ENCODE measurements at regions not wholly inside any gene's neighbourhood (a gene's known extent, or its start where the extent isn't known, plus 50 kb on each side); places are given as distances from the start of the nearest gene placed in this dataset.

GRCh38 chr3:23099021-23099420, 104.1 kb upstream of the UBE2E2 start:
- no peak for DNase-seq (ENCODE audit: low read depth in 2 of 2)

GRCh38 chr3:23099677-23100076, 103.5 kb upstream of the UBE2E2 start:
- DNase-seq (ENCODE audit: low read depth in 2 of 2), result no peak

DNA sequence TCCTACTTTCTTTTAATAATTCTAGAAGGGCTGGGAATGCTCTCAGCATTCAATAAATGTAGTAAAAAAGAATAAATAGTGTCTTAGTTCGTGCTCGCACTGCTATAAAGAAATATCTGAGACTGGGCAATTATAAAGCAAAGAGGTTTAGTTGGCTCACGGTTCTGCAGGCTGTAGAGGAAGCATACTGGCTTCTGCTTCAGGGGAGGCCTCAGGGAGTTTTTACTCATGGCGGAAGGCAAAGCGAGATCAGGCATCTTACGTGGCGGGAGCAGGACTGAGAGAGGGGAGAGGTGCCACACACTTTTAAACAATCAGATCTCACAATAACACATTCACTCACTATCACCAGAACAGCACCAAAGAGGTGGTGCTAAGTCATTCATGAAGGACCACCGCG, 103.0 kb upstream of the UBE2E2 start:
- DNase-seq (ENCODE audit: low read depth in 2 of 2), result no peak

- no peak for DNase-seq (ENCODE audit: low read depth in 2 of 2)
Observed at GRCh38 chr3:23103764-23104163, 99.4 kb upstream of the UBE2E2 start.

GRCh38 chr3:23105048-23105447, 98.1 kb upstream of the UBE2E2 start:
- no peak for DNase-seq (ENCODE audit: low read depth in 2 of 2)

DNA sequence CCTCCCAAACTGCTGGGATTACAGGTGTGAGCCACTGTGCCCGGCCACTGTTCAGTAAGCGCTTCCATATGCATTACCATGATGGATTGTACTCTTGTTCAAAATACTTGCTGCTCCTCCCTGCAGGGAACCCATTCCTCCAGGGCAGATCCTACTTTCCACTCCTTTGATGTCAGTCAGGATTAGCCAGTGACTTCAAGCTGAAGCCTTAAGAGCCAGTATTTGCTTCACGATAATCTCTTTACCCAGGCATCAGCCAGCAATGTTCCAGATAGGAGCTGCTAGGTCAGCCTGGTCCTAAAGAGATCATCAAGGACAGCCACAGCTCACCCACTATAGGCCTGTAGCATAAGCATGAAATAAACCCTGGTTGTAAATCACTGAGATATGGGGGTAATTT, 96.5 kb upstream of the UBE2E2 start:
- no peak for DNase-seq (ENCODE audit: low read depth in 2 of 2)

DNA sequence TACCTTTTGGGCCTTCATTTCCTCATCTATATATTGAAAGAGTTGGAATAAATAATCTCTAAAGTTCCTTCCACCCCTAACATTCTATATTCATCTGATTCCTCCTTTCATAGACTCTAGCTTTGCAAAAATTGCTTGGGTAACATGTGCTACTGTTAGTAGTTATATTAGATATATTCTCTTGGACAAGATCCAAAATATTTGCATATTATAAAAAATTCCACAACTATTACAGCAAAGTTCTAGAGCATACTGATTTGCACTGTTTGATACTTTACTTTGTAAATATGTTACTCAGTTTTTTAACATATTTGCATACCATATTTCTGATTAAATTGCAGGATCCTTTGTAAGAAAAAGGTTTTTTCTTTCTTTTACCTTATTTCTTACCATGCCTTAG, 95.9 kb upstream of the UBE2E2 start:
- no peak for DNase-seq (ENCODE audit: low read depth in 2 of 2)

DNA sequence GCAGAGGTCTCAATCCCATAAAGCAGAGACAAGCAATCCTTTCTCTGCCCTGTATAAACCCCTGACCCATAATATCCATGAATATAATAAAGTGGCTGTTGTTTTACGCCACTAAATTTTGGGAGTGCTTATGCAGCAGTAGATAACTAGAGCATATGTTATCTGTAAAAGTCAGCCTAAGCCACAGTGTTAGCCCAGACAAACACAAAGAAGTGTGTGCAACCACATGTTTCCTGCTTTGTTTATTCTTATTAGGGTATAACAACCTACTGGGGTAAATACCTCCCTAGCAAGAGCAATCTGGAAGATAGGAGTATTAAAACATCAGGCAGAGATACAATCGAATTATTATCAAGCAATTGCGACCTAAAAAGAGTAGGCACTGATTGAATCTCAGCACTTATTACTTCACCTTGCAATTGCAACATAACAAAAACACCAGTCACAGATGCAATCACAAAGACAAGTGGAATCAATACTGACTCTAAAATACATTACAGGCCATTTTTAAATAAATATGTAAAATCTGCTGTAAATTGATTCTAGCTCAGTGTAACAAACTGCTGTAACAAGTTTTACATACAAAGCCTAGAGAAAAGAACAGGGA, 94.6 kb upstream of the UBE2E2 start:
- no peak for DNase-seq (ENCODE audit: low read depth in 2 of 2)

DNA sequence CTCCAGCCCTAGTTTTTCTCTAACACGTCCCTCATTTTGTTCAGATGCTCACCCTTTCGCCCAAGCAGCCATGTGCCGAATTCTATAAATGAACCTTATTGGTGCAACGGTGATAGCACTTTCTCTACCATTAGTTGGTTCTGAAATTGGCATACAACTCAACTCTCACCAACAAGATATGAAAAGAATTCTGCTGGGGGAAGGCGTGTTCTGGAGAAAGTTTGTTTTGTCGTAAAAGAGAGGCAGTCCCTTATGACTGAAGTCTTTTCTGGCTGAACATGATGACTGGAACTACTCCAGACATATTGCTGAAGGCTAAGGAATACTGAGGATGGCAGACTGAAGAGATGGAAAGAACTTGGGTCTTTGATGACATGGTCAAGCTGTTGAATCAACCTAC, 91.8 kb upstream of the UBE2E2 start:
- DNase-seq (ENCODE audit: low read depth in 2 of 2), result no peak

- DNase-seq (ENCODE audit: low read depth in 2 of 2), result no peak
Observed at GRCh38 chr3:23111797-23112196, 91.3 kb upstream of the UBE2E2 start.

DNA sequence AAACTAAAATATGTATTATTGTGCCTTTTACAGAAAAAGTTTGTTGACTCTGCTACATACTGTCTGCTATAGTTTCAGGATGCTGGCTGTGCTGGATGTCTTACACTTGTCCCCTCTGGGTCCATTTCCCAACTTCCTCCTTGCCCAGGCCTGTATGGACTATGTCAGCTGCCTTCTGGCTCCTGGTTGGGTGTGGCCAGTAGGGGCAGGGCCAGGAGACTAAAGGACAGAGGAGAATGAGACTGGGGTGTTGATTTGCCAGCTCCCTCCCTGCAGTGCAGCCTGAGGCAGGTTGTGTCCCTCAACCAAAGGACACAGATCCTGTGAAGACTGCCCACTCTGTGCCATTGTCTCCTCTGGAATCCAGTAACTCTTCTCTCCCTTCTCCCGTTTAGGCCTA, 90.6 kb upstream of the UBE2E2 start:
- DNase-seq (ENCODE audit: low read depth in 2 of 2), result no peak

- DNase-seq (ENCODE audit: low read depth in 2 of 2), result no peak
Observed at GRCh38 chr3:23113455-23114171, 89.5 kb upstream of the UBE2E2 start.

GRCh38 chr3:23114432-23114831, 88.7 kb upstream of the UBE2E2 start:
- no peak for DNase-seq (ENCODE audit: low read depth in 2 of 2)

GRCh38 chr3:23115171-23115877, 87.8 kb upstream of the UBE2E2 start:
- DNase-seq (ENCODE audit: low read depth in 2 of 2), result no peak

DNA sequence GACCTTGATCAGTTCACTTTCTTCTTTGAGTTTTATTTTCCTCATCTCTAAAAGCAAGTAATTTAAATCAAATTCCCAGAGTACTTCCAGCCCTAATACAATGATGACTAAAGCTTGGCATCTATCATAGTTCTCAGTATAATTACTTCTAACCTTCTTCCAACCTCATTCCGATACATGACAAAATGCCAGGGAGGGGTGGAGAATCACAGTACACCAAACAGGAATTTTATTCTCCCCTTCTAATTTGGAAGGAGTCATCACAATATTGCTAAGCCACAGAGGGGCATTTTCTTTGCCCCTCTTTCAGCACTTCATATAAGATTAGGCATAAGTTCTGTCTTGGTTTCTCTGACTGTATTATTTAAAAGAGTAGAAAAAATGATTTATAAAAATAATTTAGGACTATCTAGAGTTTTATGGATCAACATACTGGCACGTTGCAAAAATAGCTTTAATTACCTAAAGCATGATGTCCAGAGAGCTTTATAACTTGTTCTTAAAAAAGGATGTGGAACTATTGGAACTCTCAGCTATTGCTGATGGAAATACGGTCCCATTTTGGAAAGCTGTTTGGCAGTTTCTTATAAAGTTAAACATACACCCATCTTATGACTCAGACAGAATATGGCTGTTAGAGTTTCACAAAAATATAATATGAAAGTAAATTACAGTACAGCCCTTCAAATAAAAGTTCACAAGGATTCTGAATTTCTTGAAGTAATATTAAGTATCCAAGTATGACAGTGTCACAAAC, 86.9 kb upstream of the UBE2E2 start:
- DNase-seq (ENCODE audit: low read depth in 2 of 2), result no peak

- no peak for DNase-seq (ENCODE audit: low read depth in 2 of 2)
Observed at GRCh38 chr3:23117856-23118255, 85.3 kb upstream of the UBE2E2 start.

- no peak for DNase-seq (ENCODE audit: low read depth in 2 of 2)
Observed at GRCh38 chr3:23127196-23127595, 75.9 kb upstream of the UBE2E2 start.

- DNase-seq (ENCODE audit: low read depth in 2 of 2), result no peak
Observed at GRCh38 chr3:23128655-23129054, 74.5 kb upstream of the UBE2E2 start.

DNA sequence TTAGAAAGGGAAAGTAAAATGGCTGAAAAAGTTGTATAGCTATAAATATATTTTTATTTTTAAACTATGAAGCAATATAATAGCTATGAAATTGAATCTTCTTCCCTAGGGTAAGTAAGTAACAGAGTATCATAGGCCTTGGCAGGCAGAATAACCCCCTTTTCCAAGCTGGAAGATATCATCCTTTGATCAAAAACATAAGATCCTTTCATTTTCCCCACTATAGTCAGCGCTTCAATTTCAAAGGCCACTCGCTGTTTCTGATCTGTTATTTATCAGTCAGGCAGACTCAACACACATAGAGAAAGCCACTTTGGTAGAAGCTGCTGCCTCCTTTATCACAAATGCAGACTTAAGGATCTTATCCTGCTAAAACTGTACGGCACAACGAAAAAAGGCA, 74.0 kb upstream of the UBE2E2 start:
- no peak for DNase-seq (ENCODE audit: low read depth in 2 of 2)

DNA sequence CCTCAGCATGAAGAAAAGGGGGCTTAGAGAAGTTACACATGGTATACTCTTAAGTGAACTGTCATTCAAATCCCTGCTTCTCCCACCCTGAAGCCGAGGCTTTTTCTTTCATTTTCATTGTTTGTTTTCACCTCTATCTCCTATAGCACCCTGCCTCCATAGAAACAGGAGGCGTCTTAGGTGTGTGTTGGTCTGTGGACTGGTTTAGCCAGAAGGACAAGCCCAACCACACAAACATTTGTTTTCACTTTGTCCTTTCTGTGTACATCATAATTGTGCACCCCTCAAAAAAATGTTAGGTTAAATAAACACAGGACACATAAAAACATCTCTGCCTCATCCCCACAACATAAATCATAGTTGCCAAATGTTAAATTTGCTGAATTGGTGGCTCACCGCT, 73.3 kb upstream of the UBE2E2 start:
- DNase-seq (ENCODE audit: low read depth in 2 of 2), result no peak

DNA sequence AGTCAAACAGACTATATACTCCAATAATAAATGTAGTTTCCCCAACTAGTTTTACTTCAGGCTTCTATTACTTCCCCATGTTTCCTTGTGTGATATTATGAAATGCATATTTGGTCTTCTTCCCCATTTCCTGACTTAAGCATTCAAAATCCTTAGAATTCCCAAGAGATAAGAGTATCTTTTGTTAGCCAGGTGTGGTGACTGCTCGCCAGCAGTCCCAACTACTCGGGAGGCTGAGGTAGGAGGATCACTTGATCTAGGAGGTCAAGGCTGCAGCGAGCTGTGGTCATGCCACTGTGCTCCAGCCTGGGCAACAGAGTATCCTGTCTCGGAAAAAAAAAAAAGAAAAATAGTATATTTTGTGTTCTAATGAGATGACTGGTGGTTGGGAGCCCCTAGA, 72.7 kb upstream of the UBE2E2 start:
- no peak for DNase-seq (ENCODE audit: low read depth in 2 of 2)

GRCh38 chr3:23135026-23135785, 67.9 kb upstream of the UBE2E2 start:
- no peak for DNase-seq (ENCODE audit: low read depth in 2 of 2)

Data from stimulated activated CD4-positive, alpha-beta T cell treated with anti-CD3 and anti-CD28 coated beads, Interleukin-1b, Interleukin-23, amount 100 ng/mL, for 4 hours (primary cell).